Heart right ventricle (tissue), 16 donors: ENCODE measurements at regions not wholly inside any gene's neighbourhood (a gene's known extent, or its start where the extent isn't known, plus 50 kb on each side); places are given as distances from the start of the nearest gene placed in this dataset.

Experiments used
- ATAC-seq, 8 donors: fragments of 200-7000 bp; cut with Tn5 transposase; one replicate each; pipeline ENCODE4 v1.9.1; 2020; ENCODE audit warnings: mild to moderate bottlenecking in 8 of 8, moderate library complexity in 8 of 8, moderate number of reproducible peaks in 1 of 8
- DNase-seq, 2 donors: peaks; one replicate each; pipeline ENCODE4 v3.0.0-alpha.2; 2020
- H3K27ac ChIP-seq, 10 donors: fragments of 200-600 bp; sonication (generic) in 2 of 10; one replicate each; pipeline versions ENCODE4 v1.5.0 to v1.8.0; 2020 to 2022; ENCODE audit warnings: mild to moderate bottlenecking in 3 of 10
- H3K27me3 ChIP-seq, 7 donors: fragments of 200-600 bp; one replicate each; pipeline ENCODE4 v1.8.0; 2021 to 2022; ENCODE audit warnings: mild to moderate bottlenecking in 2 of 7
- H3K36me3 ChIP-seq, 9 donors: fragments of 200-600 bp; sonication (generic) in 1 of 9; one replicate each; pipeline versions ENCODE4 v1.5.0 to v1.8.0; 2020 to 2022; ENCODE audit warnings: mild to moderate bottlenecking in 2 of 9
- H3K4me1 ChIP-seq, 9 donors: fragments of 200-600 bp; sonication (generic) in 1 of 9; one replicate each; pipeline versions ENCODE4 v1.5.0 to v1.8.0; 2020 to 2022; ENCODE audit warnings: mild to moderate bottlenecking in 4 of 9
- H3K4me3 ChIP-seq, 10 donors: fragments of 200-600 bp; sonication (generic) in 2 of 10; one replicate each; pipeline versions ENCODE4 v1.5.0 to v1.8.0; 2020 to 2022; ENCODE audit warnings: mild to moderate bottlenecking in 7 of 10, moderate library complexity in 2 of 10
- H3K9me3 ChIP-seq, 11 donors: fragments of 200-600 bp in 10 of 11; sonication (generic) in 2 of 11; one replicate each; pipeline versions ENCODE4 v1.5.0 to v1.8.0; 2013 to 2022; ENCODE audit warnings: mild to moderate bottlenecking in 2 of 11, control low read depth in 1 of 11, moderate library complexity in 1 of 11
- CTCF ChIP-seq, 9 donors: fragments of 200-600 bp; sonication (generic) in 2 of 9; IDR thresholded peaks; one replicate each; pipeline versions ENCODE4 v1.5.0 to v1.8.0; 2021 to 2022; ENCODE audit warnings: antibody characterized with exemption in 9 of 9, mild to moderate bottlenecking in 5 of 9, moderate library complexity in 1 of 9
- WGBS, 2 donors: extraction: QIAGEN DNeasy Blood & Tissue Kit; methylation state at CpG; one replicate each; pipeline ENCODE4 v1.1.7; 2013; ENCODE audit warnings: inconsistent platforms in 1 of 2; 5-methylcytosine and 5-hydroxymethylcytosine counted together
- intact Hi-C, 10 donors: fragments of 100-400 bp; cut with DNase I; formaldehyde crosslinking; loops; one replicate each; pipeline versions ENCODE4 v1.11.1 to v1.14.2; 2022
- donor health status: Arrhythmogenic right ventricular cardiomyopathy.
- donor health status: ischemic (EF 13 %, LVEDD 7.1; RV severe dilation, severe dysfunction).
- donor health status: healthy with polysubstance abuse.
- donor health status: DM: no; HTN: yes; CAD: no.
- donor health status: DM: no; HTN: no; CAD: no.
- donor health status: ischemic (EF 25% LVEDD 6.9; RV normal size, moderate dysfunction).
- donor health status: ischemic (EF 25% LVEDD 5.7; RV mildly dilated, moderate dysfunction).
- donor health status: healthy.
- donor health status: DM: yes; HTN: yes; CAD: no.
- donor health status: Ischemic cardiomyopathy.
- donor health status: ischemic (EF 35%, LVEDD 5.7; RV mildly dilated, moderate dysfunction).
- donor health status: nonischemic (EF 11% LVEDD 7.7; RV severe dilation, severe dysfunction).
- donor health status: DM: yes; HTN: yes; CAD: no.
- donor health status: PGD.
- donor health status: ischemic (EF 29% LVEDD 5.4; RV normal size, mild dysfunction).
- donor health status: nonischemic (EF 23%, LVEDD 6.1; RV moderate dilation, normal function).

- no peak overlapping the region for H3K27ac ChIP-seq
- no peaks in the 10 kb centered on the region for H3K36me3 ChIP-seq
- no peaks in the 10 kb centered on the region for H3K9me3 ChIP-seq
- intact Hi-C loops = loop anchor here in 9 of 10 donors (1.0 to 10.0 kb wide), 8 partner anchors 53 to 130 kb away; partner anchors contain the start of genes USP2 (in 5 of the 9), C1QTNF5 (in 1 of the 9), MFRP (in 1 of the 9) and THY1 (in 1 of the 9)
- peaks cover 0 to 5% (median 0%) of the 10 kb centered on the region in 9 donors for H3K4me1 ChIP-seq
- DNase-seq = peak; percentile 34 to 64
- no peaks in the 10 kb centered on the region for H3K27me3 ChIP-seq
- no peak overlapping the region for H3K4me3 ChIP-seq
- WGBS, 2 donors = 26 to 29% methylated on average over 9 of the region's 9 CpGs
- TF ChIP-seq CTCF (IDR thresholded peaks at IDR 0.05) = peak; percentile 70 to 95 (median 89)
- peak; percentile 67 to 81 (median 77) for ATAC-seq
Measured at GRCh38 chr11:119474682-119475596, 52.0 kb upstream of the THY1 start.

GRCh38 chr11:119473901-119474681, 51.1 kb upstream of the THY1 start:
- no peaks in the 10 kb centered on the region for H3K36me3 ChIP-seq
- no peak for TF ChIP-seq CTCF (IDR thresholded peaks at IDR 0.05)
- H3K4me3 ChIP-seq = no peak overlapping the region
- no peak for DNase-seq
- H3K27ac ChIP-seq = no peak overlapping the region
- WGBS, 2 donors = 89% methylated on average over 12 of the region's 12 CpGs
- H3K9me3 ChIP-seq = no peaks in the 10 kb centered on the region
- H3K4me1 ChIP-seq = peaks cover 0 to 5% (median 0%) of the 10 kb centered on the region in 9 donors
- H3K27me3 ChIP-seq = no peaks in the 10 kb centered on the region
- no peak for ATAC-seq
- intact Hi-C loops = loop anchor here in 9 of 10 donors (5.0 to 10.0 kb wide), 7 partner anchors 52 to 129 kb away; partner anchors contain the start of genes USP2 (in 5 of the 9), C1QTNF5 (in 1 of the 9), MFRP (in 1 of the 9) and THY1 (in 1 of the 9)

GRCh38 chr11:119473226-119473625, 50.3 kb upstream of the THY1 start:
- Histone ChIP-seq H3K27me3 (no peaks in the 10 kb centered on the region), H3K9me3 (peaks cover 0 to 3% (median 0%) of the 10 kb centered on the region in 11 donors), H3K4me1 (peaks cover 0 to 5% (median 0%) of the 10 kb centered on the region in 9 donors), H3K4me3 (no peak overlapping the region), H3K27ac (no peak overlapping the region), H3K36me3 (no peaks in the 10 kb centered on the region)
- TF ChIP-seq CTCF (IDR thresholded peaks at IDR 0.05) = no peak
- WGBS, 2 donors = 91 to 94% methylated on average over 9 of the region's 9 CpGs
- no peak for ATAC-seq
- intact Hi-C loops = loop anchor here in 9 of 10 donors (5.0 to 10.0 kb wide), 7 partner anchors 51 to 128 kb away; partner anchors contain the start of genes USP2 (in 5 of the 9), C1QTNF5 (in 1 of the 9), MFRP (in 1 of the 9) and THY1 (in 1 of the 9)
- DNase-seq = no peak

GRCh38 chr11:119472856-119473222, 49.9 kb upstream of the THY1 start:
- Histone ChIP-seq H3K27ac (no peak overlapping the region), H3K4me1 (peaks cover 0 to 5% (median 0%) of the 10 kb centered on the region in 9 donors), H3K36me3 (no peaks in the 10 kb centered on the region), H3K27me3 (no peaks in the 10 kb centered on the region), H3K4me3 (no peak overlapping the region), H3K9me3 (peaks cover 0 to 6% (median 0%) of the 10 kb centered on the region in 11 donors)
- DNase-seq (no peak), ATAC-seq (no peak)
- no peak for TF ChIP-seq CTCF (IDR thresholded peaks at IDR 0.05)
- 93 to 94% methylated on average over 14 of the region's 14 CpGs for WGBS, 2 donors
- intact Hi-C loops = loop anchor here in 9 of 10 donors (5.0 to 10.0 kb wide), 7 partner anchors 51 to 128 kb away; partner anchors contain the start of genes USP2 (in 5 of the 9), C1QTNF5 (in 1 of the 9), MFRP (in 1 of the 9) and THY1 (in 1 of the 9)
